ENCODE measurements at regions not wholly inside any gene's neighbourhood (a gene's known extent, or its start where the extent isn't known, plus 50 kb on each side); places are given as distances from the start of the nearest gene placed in this dataset.

GRCh38 chr3:168292296-168292695, 196.6 kb upstream of the GOLIM4 start:
- Histone ChIP-seq H3K4me3 (ENCODE audit: low read depth, low read length, poor library complexity, severe bottlenecking) (no peak overlapping the region), H3K79me2 (ENCODE audit: insufficient read depth, low read length) (no peaks in the 10 kb centered on the region)

GRCh38 chr3:168289471-168290008, 193.8 kb upstream of the GOLIM4 start:
- Histone ChIP-seq H3K36me3 (ENCODE audit: insufficient read depth, low read length) (no peaks in the 10 kb centered on the region), H4K20me1 (ENCODE audit: insufficient read depth, low read length) (no peaks in the 10 kb centered on the region), H3K79me2 (ENCODE audit: insufficient read depth, low read length) (no peaks in the 10 kb centered on the region), H3K9me2 (ENCODE audit: low read depth, low read length) (no peaks in the 10 kb centered on the region), H3K4me1 (ENCODE audit: insufficient read depth, low read length, severe bottlenecking) (peaks cover 3% of the 10 kb centered on the region), H3K9me3 (ENCODE audit: low read length) (no peaks in the 10 kb centered on the region), H3K27me3 (ENCODE audit: insufficient read depth, low read length) (no peaks in the 10 kb centered on the region), H2AFZ (ENCODE audit: low read length) (no peak overlapping the region), H3K4me2 (ENCODE audit: low read length) (no peak overlapping the region), H3K9ac (ENCODE audit: low read length) (no peak overlapping the region), H3F3A (ENCODE audit: insufficient read depth, low read length) (no peaks in the 10 kb centered on the region), H3K4me3 (ENCODE audit: low read depth, low read length, poor library complexity, severe bottlenecking) (no peak overlapping the region), H3K27ac (ENCODE audit: low read depth, low read length, poor library complexity, severe bottlenecking) (no peak overlapping the region)
- TF ChIP-seq CTCF (IDR thresholded peaks at IDR 0.05; ENCODE audit: low read length) = no peak
- no peak for TF ChIP-seq EZH2 (IDR thresholded peaks at IDR 0.05; ENCODE audit: borderline replicate concordance, low read length)

More at GRCh38 chr3:168292296-168292695, 196.6 kb upstream of the GOLIM4 start:
- no peaks in the 10 kb centered on the region for H4K20me1 ChIP-seq (ENCODE audit: insufficient read depth, low read length)
- no peak for TF ChIP-seq CTCF (IDR thresholded peaks at IDR 0.05; ENCODE audit: low read length)
- TF ChIP-seq EZH2 (IDR thresholded peaks at IDR 0.05; ENCODE audit: borderline replicate concordance, low read length) = no peak
- H3K9me2 ChIP-seq (ENCODE audit: low read depth, low read length) = no peaks in the 10 kb centered on the region
- no peak overlapping the region for H3K4me2 ChIP-seq (ENCODE audit: low read length)
- no peaks in the 10 kb centered on the region for H3K36me3 ChIP-seq (ENCODE audit: insufficient read depth, low read length)
- H3K27ac ChIP-seq (ENCODE audit: low read depth, low read length, poor library complexity, severe bottlenecking) = no peak overlapping the region
- no peak overlapping the region for H2AFZ ChIP-seq (ENCODE audit: low read length)
- no peaks in the 10 kb centered on the region for H3K9me3 ChIP-seq (ENCODE audit: low read length)
- H3K9ac ChIP-seq (ENCODE audit: low read length) = no peak overlapping the region
- H3K27me3 ChIP-seq (ENCODE audit: insufficient read depth, low read length) = no peaks in the 10 kb centered on the region
- H3F3A ChIP-seq (ENCODE audit: insufficient read depth, low read length) = no peaks in the 10 kb centered on the region
- no peaks in the 10 kb centered on the region for H3K4me1 ChIP-seq (ENCODE audit: insufficient read depth, low read length, severe bottlenecking)

- TF ChIP-seq EZH2 (IDR thresholded peaks at IDR 0.05; ENCODE audit: borderline replicate concordance, low read length) = no peak
- no peak for TF ChIP-seq CTCF (IDR thresholded peaks at IDR 0.05; ENCODE audit: low read length)
- Histone ChIP-seq H3K36me3 (ENCODE audit: insufficient read depth, low read length) (no peaks in the 10 kb centered on the region), H3K9ac (ENCODE audit: low read length) (no peak overlapping the region), H3K4me2 (ENCODE audit: low read length) (no peak overlapping the region), H3K79me2 (ENCODE audit: insufficient read depth, low read length) (no peaks in the 10 kb centered on the region), H3K27me3 (ENCODE audit: insufficient read depth, low read length) (no peaks in the 10 kb centered on the region), H3F3A (ENCODE audit: insufficient read depth, low read length) (no peaks in the 10 kb centered on the region), H4K20me1 (ENCODE audit: insufficient read depth, low read length) (no peaks in the 10 kb centered on the region), H3K9me3 (ENCODE audit: low read length) (no peaks in the 10 kb centered on the region), H3K9me2 (ENCODE audit: low read depth, low read length) (no peaks in the 10 kb centered on the region), H2AFZ (ENCODE audit: low read length) (no peak overlapping the region), H3K4me3 (ENCODE audit: low read depth, low read length, poor library complexity, severe bottlenecking) (no peak overlapping the region), H3K27ac (ENCODE audit: low read depth, low read length, poor library complexity, severe bottlenecking) (no peak overlapping the region), H3K4me1 (ENCODE audit: insufficient read depth, low read length, severe bottlenecking) (peaks cover 5% of the 10 kb centered on the region)
Observed at GRCh38 chr3:168288511-168289401, 193.0 kb upstream of the GOLIM4 start.
